ENCODE measurements at regions not wholly inside any gene's neighbourhood (a gene's known extent, or its start where the extent isn't known, plus 50 kb on each side); places are given as distances from the start of the nearest gene placed in this dataset.

DNA sequence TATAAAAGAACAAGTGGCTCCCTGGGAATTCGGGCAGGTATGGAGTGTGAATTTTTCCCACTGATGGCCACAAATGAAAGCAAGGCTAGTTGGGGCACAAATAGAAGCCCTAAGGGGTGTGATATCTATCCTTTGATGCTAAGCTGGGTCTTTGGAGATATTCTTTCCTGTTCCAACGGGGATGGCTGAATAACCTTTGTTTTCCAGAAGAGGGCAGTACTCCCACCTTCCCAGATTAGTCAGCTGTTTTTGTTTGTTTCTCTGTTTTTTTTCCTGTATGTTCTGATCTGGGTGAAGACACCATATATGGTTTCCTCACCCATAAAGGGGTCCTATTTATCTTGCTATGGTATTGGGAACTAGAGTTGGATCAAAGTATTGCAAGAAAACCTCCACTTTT lies 947.7 kb upstream of the SORCS1 start:
- no peaks in the 10 kb centered on the region for H4K20me1 ChIP-seq (ENCODE audit: control insufficient read depth, insufficient read depth, insufficient read length)
- Mint-ChIP-seq H3K27me3 (ENCODE audit: low read depth) (no peaks in the 10 kb centered on the region), H3K4me1 (peaks cover 16 to 19% of the 10 kb centered on the region in 2 experiments), H3K4me3 (no peak overlapping the region), H3K27ac (no peak overlapping the region), H3K36me3 (ENCODE audit: insufficient read depth in 1 of 3, low read depth in 3 of 3) (peaks cover 0 to 7% (median 0%) of the 10 kb centered on the region in 3 experiments; a peak in 1 of 7 replicates), H3K9me3 (peaks cover 3 to 6% of the 10 kb centered on the region in 2 experiments; a peak in 4 of 5 replicates)
- no peak overlapping the region for H3K27ac ChIP-seq (ENCODE audit: insufficient read length, low read depth, low read length)
- H2BK20ac ChIP-seq (ENCODE audit: low read depth, low read length, poor library complexity, severe bottlenecking) = no peak overlapping the region
- no peak overlapping the region for H3K23ac ChIP-seq (ENCODE audit: insufficient read length, low read depth, low read length)
- no peaks in the 10 kb centered on the region for H3K23me2 ChIP-seq (ENCODE audit: insufficient read length, low read depth, low read length, poor library complexity, severe bottlenecking)
- no peak overlapping the region for H2BK120ac ChIP-seq (ENCODE audit: low read depth, low read length, poor library complexity, severe bottlenecking)
- H4K5ac ChIP-seq (ENCODE audit: insufficient read length, low read depth, low read length) = no peak overlapping the region
- H3K79me2 ChIP-seq (ENCODE audit: insufficient read depth, low read length) = no peaks in the 10 kb centered on the region
- no peak overlapping the region for H3K56ac ChIP-seq (ENCODE audit: insufficient read length, low read depth, low read length)
- H3K79me1 ChIP-seq (ENCODE audit: insufficient read depth, low read depth, low read length, poor library complexity, severe bottlenecking) = no peaks in the 10 kb centered on the region
- H3K9ac ChIP-seq (ENCODE audit: extremely low read depth, insufficient read length, low read length) = no peak overlapping the region
- H2BK12ac ChIP-seq (ENCODE audit: insufficient read length, low read depth, low read length) = no peak overlapping the region
- no peak overlapping the region for H3K14ac ChIP-seq (ENCODE audit: insufficient read depth, low read length)
- no peak overlapping the region for H3T11ph ChIP-seq (ENCODE audit: low read length)
- H2AFZ ChIP-seq (ENCODE audit: low read length) = no peak overlapping the region
- H3K27me3 ChIP-seq (ENCODE audit: insufficient read depth, low read length) = no peaks in the 10 kb centered on the region
- no peaks in the 10 kb centered on the region for H3K9me3 ChIP-seq (ENCODE audit: control insufficient read depth, low read depth, low read length)
- H4K8ac ChIP-seq (replicated peaks; ENCODE audit: insufficient read length, low read depth, low read length) = no peak overlapping the region
- no peak overlapping the region for H3K4me2 ChIP-seq (ENCODE audit: insufficient read depth, insufficient read length, low read length)
- DNase-seq = no peak
- H2BK15ac ChIP-seq (ENCODE audit: low read depth, low read length) = no peak overlapping the region
- no peak overlapping the region for H4K91ac ChIP-seq (ENCODE audit: insufficient read length, low read depth, low read length)
- no peak overlapping the region for H2BK5ac ChIP-seq (ENCODE audit: insufficient read length, low read length)
- no peaks in the 10 kb centered on the region for H3K4me1 ChIP-seq (ENCODE audit: insufficient read depth, low read length)
- no CpG with 5 or more reads among the region's 2 CpGs for WGBS (ENCODE audit: extremely low coverage, insufficient read length, low lambda C conversion rate)
- TF ChIP-seq, protein P1, sequence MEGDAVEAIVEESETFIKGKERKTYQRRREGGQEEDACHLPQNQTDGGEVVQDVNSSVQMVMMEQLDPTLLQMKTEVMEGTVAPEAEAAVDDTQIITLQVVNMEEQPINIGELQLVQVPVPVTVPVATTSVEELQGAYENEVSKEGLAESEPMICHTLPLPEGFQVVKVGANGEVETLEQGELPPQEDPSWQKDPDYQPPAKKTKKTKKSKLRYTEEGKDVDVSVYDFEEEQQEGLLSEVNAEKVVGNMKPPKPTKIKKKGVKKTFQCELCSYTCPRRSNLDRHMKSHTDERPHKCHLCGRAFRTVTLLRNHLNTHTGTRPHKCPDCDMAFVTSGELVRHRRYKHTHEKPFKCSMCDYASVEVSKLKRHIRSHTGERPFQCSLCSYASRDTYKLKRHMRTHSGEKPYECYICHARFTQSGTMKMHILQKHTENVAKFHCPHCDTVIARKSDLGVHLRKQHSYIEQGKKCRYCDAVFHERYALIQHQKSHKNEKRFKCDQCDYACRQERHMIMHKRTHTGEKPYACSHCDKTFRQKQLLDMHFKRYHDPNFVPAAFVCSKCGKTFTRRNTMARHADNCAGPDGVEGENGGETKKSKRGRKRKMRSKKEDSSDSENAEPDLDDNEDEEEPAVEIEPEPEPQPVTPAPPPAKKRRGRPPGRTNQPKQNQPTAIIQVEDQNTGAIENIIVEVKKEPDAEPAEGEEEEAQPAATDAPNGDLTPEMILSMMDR (conservative IDR thresholded peaks at IDR 0.05) = peak; percentile 74
- H2AK5ac ChIP-seq (ENCODE audit: insufficient read length, low read length) = no peak overlapping the region
- no peak overlapping the region for H3K18ac ChIP-seq (ENCODE audit: insufficient read length, low read depth, low read length)
- H3K4ac ChIP-seq (ENCODE audit: low read depth, low read length) = no peak overlapping the region

Measured in H9 (cell line).